ENCODE measurements at regions not wholly inside any gene's neighbourhood (a gene's known extent, or its start where the extent isn't known, plus 50 kb on each side); places are given as distances from the start of the nearest gene placed in this dataset.

DNA sequence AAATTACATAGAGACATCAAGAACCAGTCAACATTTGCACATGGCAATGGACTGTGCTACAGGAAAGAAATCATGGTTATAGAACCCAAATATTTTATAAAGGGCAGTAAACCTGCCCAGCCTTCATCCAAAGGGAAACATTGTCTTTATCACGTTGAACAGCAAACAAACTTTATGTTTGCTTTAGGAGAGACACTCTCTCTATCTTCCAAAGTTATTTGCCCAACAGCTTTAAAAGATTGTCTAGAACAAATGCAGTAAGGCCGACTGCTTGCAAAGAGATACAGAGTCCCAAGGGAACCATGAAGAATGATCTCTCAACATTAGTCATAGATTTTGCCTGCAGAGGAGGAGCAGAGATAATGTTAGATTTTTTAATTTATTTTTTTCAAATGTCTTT lies 1323.5 kb upstream of the SLC10A2 start:
- no peak for TF ChIP-seq EZH2 (IDR thresholded peaks at IDR 0.05; ENCODE audit: borderline replicate concordance, low read depth, low read length, severe bottlenecking)
- Histone ChIP-seq H3K9me3 (ENCODE audit: insufficient read depth, low read length, severe bottlenecking) (no peaks in the 10 kb centered on the region), H3K27me3 (ENCODE audit: insufficient read depth, low read length, poor library complexity) (no peaks in the 10 kb centered on the region), H3K4me1 (ENCODE audit: insufficient read depth, low read length) (no peaks in the 10 kb centered on the region), H3K4me2 (ENCODE audit: insufficient read depth, low read length) (no peak overlapping the region), H3K79me2 (ENCODE audit: insufficient read depth, low read length) (no peaks in the 10 kb centered on the region), H3K4me3 (ENCODE audit: low read depth in 1 of 2, low read length in 2 of 2) (no peak overlapping the region), H3K27ac (ENCODE audit: low read length) (no peak overlapping the region), H2AFZ (ENCODE audit: low read depth, low read length) (no peak overlapping the region), H3K36me3 (ENCODE audit: insufficient read depth, low read length) (no peaks in the 10 kb centered on the region), H4K20me1 (ENCODE audit: insufficient read depth, low read length) (no peaks in the 10 kb centered on the region), H3K9ac (ENCODE audit: low read depth, low read length) (no peak overlapping the region)
- DNase-seq, result no peak
- ATAC-seq (ENCODE audit: insufficient read depth, low read depth), result no peak

DNA sequence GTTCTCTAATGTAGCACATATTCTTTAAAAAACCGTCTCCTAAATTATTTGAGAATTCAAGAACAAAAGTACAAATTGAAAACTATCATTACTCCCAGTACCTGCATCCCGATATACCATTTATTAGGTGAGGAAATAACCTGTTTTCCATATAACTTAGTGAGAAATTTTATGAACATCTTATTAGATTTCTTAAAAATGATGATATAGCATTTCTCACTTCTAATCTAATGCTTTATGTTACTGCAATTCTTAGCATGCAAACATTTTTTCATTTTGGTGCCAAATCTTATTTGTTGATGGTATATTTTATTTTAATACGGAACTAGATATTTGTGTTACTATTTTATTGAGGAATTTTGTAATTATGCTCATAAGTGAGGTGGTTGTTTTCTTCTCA lies 1321.3 kb upstream of the SLC10A2 start:
- H3K36me3 ChIP-seq (ENCODE audit: insufficient read depth, low read length), result no peaks in the 10 kb centered on the region
- no peaks in the 10 kb centered on the region for H3K9me3 ChIP-seq (ENCODE audit: insufficient read depth, low read length, severe bottlenecking)
- H3K27me3 ChIP-seq (ENCODE audit: insufficient read depth, low read length, poor library complexity), result no peaks in the 10 kb centered on the region
- no peak overlapping the region for H2AFZ ChIP-seq (ENCODE audit: low read depth, low read length)
- H4K20me1 ChIP-seq (ENCODE audit: insufficient read depth, low read length), result no peaks in the 10 kb centered on the region
- TF ChIP-seq CTCF (IDR thresholded peaks at IDR 0.05; ENCODE audit: borderline replicate concordance, extremely low read depth, low read length, poor library complexity, severe bottlenecking), result no peak
- TF ChIP-seq EZH2 (IDR thresholded peaks at IDR 0.05; ENCODE audit: borderline replicate concordance, low read depth, low read length, severe bottlenecking), result no peak
- no peaks in the 10 kb centered on the region for H3K79me2 ChIP-seq (ENCODE audit: insufficient read depth, low read length)
- DNase-seq, result no peak
- no peak overlapping the region for H3K4me3 ChIP-seq (ENCODE audit: low read depth in 1 of 2, low read length in 2 of 2)
- ATAC-seq (ENCODE audit: insufficient read depth, low read depth), result no peak
- no peak overlapping the region for H3K9ac ChIP-seq (ENCODE audit: low read depth, low read length)
- H3K4me2 ChIP-seq (ENCODE audit: insufficient read depth, low read length), result no peak overlapping the region
- no peaks in the 10 kb centered on the region for H3K4me1 ChIP-seq (ENCODE audit: insufficient read depth, low read length)
- no peak overlapping the region for H3K27ac ChIP-seq (ENCODE audit: low read length)

DNA sequence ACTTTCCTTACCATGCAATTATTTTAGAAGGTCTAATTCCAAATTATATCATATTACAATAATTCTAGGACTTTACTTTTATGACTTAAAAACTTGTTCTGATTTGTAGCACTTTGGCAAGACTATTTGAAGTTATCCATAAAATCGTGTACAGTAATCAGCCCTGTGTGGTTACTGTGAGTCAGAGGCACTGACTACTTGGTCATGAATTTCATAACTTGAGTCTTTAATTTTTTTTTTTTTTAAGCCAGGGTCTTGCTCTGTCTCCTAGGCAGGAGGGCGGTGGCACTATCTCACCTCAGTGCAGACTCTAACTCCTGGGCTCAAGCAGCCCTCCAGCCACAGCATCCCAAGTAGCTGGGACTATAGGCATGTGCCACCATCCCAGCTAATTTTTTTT lies 1319.2 kb upstream of the SLC10A2 start:
- no peak for ATAC-seq (ENCODE audit: insufficient read depth, low read depth)
- Histone ChIP-seq H3K27ac (ENCODE audit: low read length) (no peak overlapping the region), H3K4me2 (ENCODE audit: insufficient read depth, low read length) (no peak overlapping the region), H4K20me1 (ENCODE audit: insufficient read depth, low read length) (no peaks in the 10 kb centered on the region), H3K36me3 (ENCODE audit: insufficient read depth, low read length) (no peaks in the 10 kb centered on the region), H2AFZ (ENCODE audit: low read depth, low read length) (no peak overlapping the region), H3K9ac (ENCODE audit: low read depth, low read length) (no peak overlapping the region), H3K27me3 (ENCODE audit: insufficient read depth, low read length, poor library complexity) (no peaks in the 10 kb centered on the region), H3K4me1 (ENCODE audit: insufficient read depth, low read length) (no peaks in the 10 kb centered on the region), H3K4me3 (ENCODE audit: low read depth in 1 of 2, low read length in 2 of 2) (no peak overlapping the region), H3K9me3 (ENCODE audit: insufficient read depth, low read length, severe bottlenecking) (no peaks in the 10 kb centered on the region), H3K79me2 (ENCODE audit: insufficient read depth, low read length) (no peaks in the 10 kb centered on the region)
- no peak for TF ChIP-seq EZH2 (IDR thresholded peaks at IDR 0.05; ENCODE audit: borderline replicate concordance, low read depth, low read length, severe bottlenecking)
- no peak for TF ChIP-seq CTCF (IDR thresholded peaks at IDR 0.05; ENCODE audit: borderline replicate concordance, extremely low read depth, low read length, poor library complexity, severe bottlenecking)
- DNase-seq, result no peak

GRCh38 chr13:104382951-104383350 lies 1316.7 kb upstream of the SLC10A2 start:
- Histone ChIP-seq H3K4me2 (ENCODE audit: insufficient read depth, low read length) (no peak overlapping the region), H3K36me3 (ENCODE audit: insufficient read depth, low read length) (no peaks in the 10 kb centered on the region), H2AFZ (ENCODE audit: low read depth, low read length) (no peak overlapping the region), H3K4me3 (ENCODE audit: low read depth in 1 of 2, low read length in 2 of 2) (no peak overlapping the region), H3K79me2 (ENCODE audit: insufficient read depth, low read length) (no peaks in the 10 kb centered on the region), H3K27me3 (ENCODE audit: insufficient read depth, low read length, poor library complexity) (no peaks in the 10 kb centered on the region), H3K9ac (ENCODE audit: low read depth, low read length) (no peak overlapping the region), H3K27ac (ENCODE audit: low read length) (no peak overlapping the region), H3K4me1 (ENCODE audit: insufficient read depth, low read length) (peaks cover 19% of the 10 kb centered on the region), H4K20me1 (ENCODE audit: insufficient read depth, low read length) (no peaks in the 10 kb centered on the region), H3K9me3 (ENCODE audit: insufficient read depth, low read length, severe bottlenecking) (no peaks in the 10 kb centered on the region)
- no peak for DNase-seq
- TF ChIP-seq CTCF (IDR thresholded peaks at IDR 0.05; ENCODE audit: borderline replicate concordance, extremely low read depth, low read length, poor library complexity, severe bottlenecking) (no peak), EZH2 (IDR thresholded peaks at IDR 0.05; ENCODE audit: borderline replicate concordance, low read depth, low read length, severe bottlenecking) (no peak)
- no peak for ATAC-seq (ENCODE audit: insufficient read depth, low read depth)
